SK-N-SH (cell line): ENCODE measurements at regions not wholly inside any gene's neighbourhood (a gene's known extent, or its start where the extent isn't known, plus 50 kb on each side); places are given as distances from the start of the nearest gene placed in this dataset.

Experiments
- CTCF ChIA-PET: fragments of 300-600, 350-600 bp; formaldehyde crosslinking; extraction: SDS; loops from one replicate; lab custom pipeline; 2021; lab: Yijun Ruan, JAX
- POLR2A ChIA-PET: fragments of 350-600 bp; sonication (Branson Sonifier 250); formaldehyde crosslinking; extraction: SDS; loops from one replicate; lab custom pipeline; 2020; ENCODE audit warnings: antibody characterized with exemption, inconsistent platforms; lab: Yijun Ruan, JAX
- DNase-seq: peaks from one replicate; pipeline ENCODE4 v3.0.0; 2012
- H2AFZ ChIP-seq: fragments of 200-600 bp; sonication (generic); 2 replicates; pipeline ENCODE4 v1.8.1; 2016; ENCODE audit warnings: antibody characterized with exemption, mild to moderate bottlenecking, low read depth
- H3F3A ChIP-seq: fragments of 200-600 bp; sonication (generic); replicated peaks from 2 replicates; pipeline ENCODE3; 2016; ENCODE audit warnings: antibody characterized with exemption, mild to moderate bottlenecking; ENCODE audit not compliant: insufficient read depth
- H3K27ac ChIP-seq, 2 experiments: fragments of 200-500 bp in 1 of 2; fragments of 200-600 bp in 1 of 2; sonication (Bioruptor generic) in 1 of 2; sonication (generic), shearing (Covaris generic) in 1 of 2; 2 replicates each; pipeline versions ENCODE4 v1.5.1 to v1.6.1; 2014 to 2016; ENCODE audit warnings: low read depth in 2 of 2, inconsistent platforms in 1 of 2, low read length in 1 of 2, mild to moderate bottlenecking in 1 of 2, mixed read lengths in 1 of 2
- H3K27me3 ChIP-seq: fragments of 200-600 bp; sonication (generic), shearing (Covaris generic); 2 replicates; pipeline ENCODE4 v1.6.1; 2016; ENCODE audit warnings: mixed run types; ENCODE audit not compliant: insufficient read depth
- H3K36me3 ChIP-seq, 2 experiments: fragments of 200-500 bp in 1 of 2; fragments of 200-600 bp in 1 of 2; sonication (Bioruptor generic) in 1 of 2; sonication (generic) in 1 of 2; replicated peaks in 1 of 2; 2 replicates each; pipeline versions ENCODE3 to v1.5.1; 2014 to 2016; ENCODE audit warnings: low read length in 1 of 2, mild to moderate bottlenecking in 1 of 2; ENCODE audit not compliant: insufficient read depth in 2 of 2, control insufficient read depth in 1 of 2
- H3K4me1 ChIP-seq, 2 experiments: fragments of 200-500 bp in 1 of 2; fragments of 200-600 bp in 1 of 2; sonication (Bioruptor generic) in 1 of 2; sonication (generic), shearing (Covaris generic) in 1 of 2; 2 replicates each; pipeline versions ENCODE4 v1.5.1 to v1.6.1; 2014 to 2016; ENCODE audit warnings: low read depth in 1 of 2, low read length in 1 of 2, mixed run types in 1 of 2; ENCODE audit not compliant: insufficient read depth in 2 of 2, control insufficient read depth in 1 of 2
- H3K4me2 ChIP-seq: fragments of 200-600 bp; sonication (generic), shearing (Covaris generic); 2 replicates; pipeline ENCODE4 v1.6.1; 2017; ENCODE audit warnings: mixed run types
- H3K4me3 ChIP-seq, 2 experiments: fragments of 200-500 bp in 1 of 2; fragments of 200-600 bp in 1 of 2; sonication (Bioruptor generic) in 1 of 2; sonication (generic), shearing (Covaris generic) in 1 of 2; 2 replicates each; pipeline versions ENCODE4 v1.5.1 to v1.8.1; 2014 to 2016; ENCODE audit warnings: low read depth in 2 of 2, inconsistent platforms in 1 of 2, low read length in 1 of 2, mild to moderate bottlenecking in 1 of 2, mixed read lengths in 1 of 2, moderate library complexity in 1 of 2
- H3K79me2 ChIP-seq: fragments of 200-600 bp; sonication (generic); 2 replicates; pipeline ENCODE4 v1.8.1; 2017; ENCODE audit warnings: mild to moderate bottlenecking; ENCODE audit not compliant: insufficient read depth
- H3K9ac ChIP-seq: fragments of 200-600 bp; sonication (generic); 2 replicates; pipeline ENCODE4 v1.6.1; 2017; ENCODE audit warnings: mixed run types
- H3K9me2 ChIP-seq: fragments of 200-600 bp; sonication (generic); 2 replicates; pipeline ENCODE4 v1.6.1; 2017; ENCODE audit warnings: mixed run types
- H3K9me3 ChIP-seq: fragments of 200-600 bp; sonication (generic); 2 replicates; pipeline ENCODE4 v1.6.1; 2017; ENCODE audit warnings: mixed run types, mild to moderate bottlenecking, moderate library complexity
- H4K20me1 ChIP-seq: fragments of 200-600 bp; sonication (generic); 2 replicates; pipeline ENCODE4 v1.6.1; 2017; ENCODE audit warnings: mild to moderate bottlenecking, mixed run types; ENCODE audit not compliant: insufficient read depth
- CHD2 ChIP-seq: fragments of 150-350 bp; IDR thresholded peaks from 2 replicates; pipeline ENCODE4 v1.6.1; 2018; ENCODE audit warnings: low read length; ENCODE audit not compliant: partially characterized antibody
- ELF1 ChIP-seq: IDR thresholded peaks from 2 replicates; pipeline ENCODE4 v1.4.0; 2012
- EP300 ChIP-seq, 2 experiments: IDR thresholded peaks; 2 replicates each; pipeline versions ENCODE4 v1.4.0 to v1.6.1; 2012; ENCODE audit warnings: borderline replicate concordance in 1 of 2, low read depth in 1 of 2, low read length in 1 of 2
- FOSL2 ChIP-seq: IDR thresholded peaks from 2 replicates; pipeline ENCODE4 v1.4.0; 2012; ENCODE audit warnings: low read depth, mild to moderate bottlenecking, moderate library complexity, borderline replicate concordance
- FOXJ3 ChIP-seq: sonication (generic); formaldehyde crosslinking; IDR thresholded peaks from 2 replicates; pipeline ENCODE4 v1.5.1; 2020; ENCODE audit warnings: mild to moderate bottlenecking, missing genetic modification reagents
- JUND ChIP-seq: IDR thresholded peaks from 2 replicates; pipeline ENCODE4 v1.4.0; 2012
- MEF2A ChIP-seq: IDR thresholded peaks from 2 replicates; pipeline ENCODE4 v1.4.0; 2012; ENCODE audit warnings: low read depth, borderline replicate concordance
- MXI1 ChIP-seq: IDR thresholded peaks from 2 replicates; pipeline ENCODE4 v1.6.1; 2012; ENCODE audit warnings: mild to moderate bottlenecking, low read depth, low read length, improper control_type of control experiment
- NRF1 ChIP-seq: IDR thresholded peaks from 2 replicates; pipeline ENCODE4 v1.6.1; 2012; ENCODE audit warnings: low read depth, mild to moderate bottlenecking, low read length
- SIN3A ChIP-seq: IDR thresholded peaks from 2 replicates; pipeline ENCODE4 v1.6.1; 2012; ENCODE audit warnings: low read depth, mild to moderate bottlenecking, low read length, moderate library complexity, borderline replicate concordance
- TCF12 ChIP-seq: IDR thresholded peaks from 2 replicates; pipeline ENCODE4 v1.4.0; 2012
- TEAD4 ChIP-seq: IDR thresholded peaks from 2 replicates; pipeline ENCODE4 v1.4.0; 2012; ENCODE audit warnings: mild to moderate bottlenecking, borderline replicate concordance; ENCODE audit not compliant: insufficient read depth
- YY1 ChIP-seq: IDR thresholded peaks from 2 replicates; pipeline ENCODE4 v1.4.0; 2012; ENCODE audit warnings: low read depth, mild to moderate bottlenecking
- WGBS: methylation state at CpG from one replicate; pipeline ENCODE4 v1.1.6; 2017; ENCODE audit warnings: low lambda C conversion rate; 5-methylcytosine and 5-hydroxymethylcytosine counted together
- TF ChIP-seq, protein P1 (sequence below): IDR thresholded peaks from 2 replicates; pipeline ENCODE4 v1.6.1; 2012; ENCODE audit warnings: mild to moderate bottlenecking, low read depth, low read length, moderate library complexity
- TF ChIP-seq, protein P2 (sequence below): fragments of 150-350 bp; IDR thresholded peaks from 2 replicates; pipeline ENCODE4 v1.6.1; 2017; ENCODE audit warnings: antibody characterized with exemption, low read length, low read depth, borderline replicate concordance
- TF ChIP-seq, protein P3 (sequence below): fragments of 200-600 bp; sonication (generic); IDR thresholded peaks from 2 replicates; pipeline ENCODE4 v1.6.1; 2017; ENCODE audit warnings: antibody characterized with exemption, mild to moderate bottlenecking, moderate library complexity
- TF ChIP-seq, protein P4 (sequence below): fragments of 150-350 bp; IDR thresholded peaks from 2 replicates; pipeline ENCODE4 v1.6.1; 2016; ENCODE audit warnings: mild to moderate bottlenecking, low read depth, low read length
- TF ChIP-seq, protein P5 (sequence below): IDR thresholded peaks from 2 replicates; pipeline ENCODE4 v1.4.0; 2012; ENCODE audit warnings: low read depth, borderline replicate concordance

DNA sequence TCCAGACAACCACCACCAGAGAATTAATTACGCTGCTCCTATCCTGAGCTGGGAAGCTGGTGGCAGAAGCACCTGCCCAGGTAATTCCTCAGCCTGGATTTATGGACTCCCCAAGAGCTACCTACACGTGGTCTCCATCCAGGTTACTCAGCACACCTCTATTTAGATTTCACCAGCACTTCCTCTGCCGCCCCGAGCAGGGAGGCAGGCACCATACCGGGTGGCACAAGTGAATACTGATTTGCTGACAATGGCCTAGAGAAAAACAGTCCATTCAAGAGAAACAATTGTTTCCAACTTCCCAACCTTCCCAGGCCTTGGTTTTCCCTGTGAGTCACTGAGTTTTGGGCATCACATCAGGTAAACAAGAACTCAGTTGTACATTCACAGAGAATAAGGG lies 134.3 kb downstream of the MATN1 start (continued):
- TF ChIP-seq, protein P1, sequence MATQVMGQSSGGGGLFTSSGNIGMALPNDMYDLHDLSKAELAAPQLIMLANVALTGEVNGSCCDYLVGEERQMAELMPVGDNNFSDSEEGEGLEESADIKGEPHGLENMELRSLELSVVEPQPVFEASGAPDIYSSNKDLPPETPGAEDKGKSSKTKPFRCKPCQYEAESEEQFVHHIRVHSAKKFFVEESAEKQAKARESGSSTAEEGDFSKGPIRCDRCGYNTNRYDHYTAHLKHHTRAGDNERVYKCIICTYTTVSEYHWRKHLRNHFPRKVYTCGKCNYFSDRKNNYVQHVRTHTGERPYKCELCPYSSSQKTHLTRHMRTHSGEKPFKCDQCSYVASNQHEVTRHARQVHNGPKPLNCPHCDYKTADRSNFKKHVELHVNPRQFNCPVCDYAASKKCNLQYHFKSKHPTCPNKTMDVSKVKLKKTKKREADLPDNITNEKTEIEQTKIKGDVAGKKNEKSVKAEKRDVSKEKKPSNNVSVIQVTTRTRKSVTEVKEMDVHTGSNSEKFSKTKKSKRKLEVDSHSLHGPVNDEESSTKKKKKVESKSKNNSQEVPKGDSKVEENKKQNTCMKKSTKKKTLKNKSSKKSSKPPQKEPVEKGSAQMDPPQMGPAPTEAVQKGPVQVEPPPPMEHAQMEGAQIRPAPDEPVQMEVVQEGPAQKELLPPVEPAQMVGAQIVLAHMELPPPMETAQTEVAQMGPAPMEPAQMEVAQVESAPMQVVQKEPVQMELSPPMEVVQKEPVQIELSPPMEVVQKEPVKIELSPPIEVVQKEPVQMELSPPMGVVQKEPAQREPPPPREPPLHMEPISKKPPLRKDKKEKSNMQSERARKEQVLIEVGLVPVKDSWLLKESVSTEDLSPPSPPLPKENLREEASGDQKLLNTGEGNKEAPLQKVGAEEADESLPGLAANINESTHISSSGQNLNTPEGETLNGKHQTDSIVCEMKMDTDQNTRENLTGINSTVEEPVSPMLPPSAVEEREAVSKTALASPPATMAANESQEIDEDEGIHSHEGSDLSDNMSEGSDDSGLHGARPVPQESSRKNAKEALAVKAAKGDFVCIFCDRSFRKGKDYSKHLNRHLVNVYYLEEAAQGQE, result no peak

DNA sequence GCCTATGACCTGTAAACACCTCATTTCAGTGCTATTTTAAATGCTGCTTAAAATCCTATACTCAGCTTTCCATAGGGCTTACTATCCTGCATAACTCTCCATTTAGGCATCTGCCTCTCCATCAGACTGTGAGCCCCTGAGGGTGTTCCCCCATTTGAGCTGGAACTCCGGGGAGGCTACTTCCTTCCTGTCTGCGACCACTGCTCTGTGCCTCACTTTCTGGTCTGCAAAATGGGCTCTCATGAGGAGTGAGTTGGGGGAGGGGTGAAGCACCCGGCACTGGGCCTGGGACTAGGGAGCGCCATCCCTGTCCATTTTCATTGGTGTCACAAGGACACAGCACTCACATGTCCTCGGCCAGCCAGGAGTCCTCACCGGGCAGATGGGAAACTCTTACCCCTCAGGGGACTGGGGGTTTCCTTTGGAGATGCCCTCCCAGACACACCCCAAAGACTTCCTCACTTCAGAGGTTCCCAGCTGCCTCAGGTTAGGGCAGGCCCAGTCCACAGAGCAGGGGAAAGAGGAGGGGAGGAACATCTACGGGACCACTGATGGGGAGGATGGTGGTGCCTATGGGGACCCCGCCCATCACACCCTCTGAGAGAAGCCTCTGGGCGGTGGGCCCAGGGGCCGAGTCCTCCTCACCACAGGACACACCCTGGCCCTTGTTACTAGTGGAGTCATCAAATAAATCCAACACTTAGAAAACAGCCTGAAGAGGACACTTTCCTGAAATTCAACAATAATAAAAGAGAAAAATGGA lies 134.9 kb downstream of the MATN1 start:
- no peak overlapping the region for H3K4me2 ChIP-seq

More for the DNA sequence above, 134.9 kb downstream of the MATN1 start:
- H3K79me2 ChIP-seq, result no peaks in the 10 kb centered on the region
- no peak overlapping the region for H3K9ac ChIP-seq
- no peaks in the 10 kb centered on the region for H3K36me3 ChIP-seq
- no peak overlapping the region for H3K4me3 ChIP-seq
- WGBS, result 21% methylated on average over 10 of the region's 10 CpGs
- no peak overlapping the region for H2AFZ ChIP-seq
- H3K4me1 ChIP-seq, result no peaks in the 10 kb centered on the region
- no peaks in the 10 kb centered on the region for H3K9me3 ChIP-seq
- no peak for DNase-seq
- H3F3A ChIP-seq, result no peaks in the 10 kb centered on the region
- ChIA-PET POLR2A (no interaction called here), CTCF (no interaction called here)
- TF ChIP-seq MEF2A (no peak), TCF12 (no peak), FOSL2 (no peak), CHD2 (no peak), YY1 (no peak), EP300 (IDR thresholded peaks at IDR 0.05; ENCODE audit: borderline replicate concordance in 1 of 2, low read depth in 1 of 2, low read length in 1 of 2) (no peak), JUND (no peak), NRF1 (no peak), MXI1 (no peak), SIN3A (no peak), ELF1 (no peak), TEAD4 (no peak), FOXJ3 (no peak)
- TF ChIP-seq, protein P2, sequence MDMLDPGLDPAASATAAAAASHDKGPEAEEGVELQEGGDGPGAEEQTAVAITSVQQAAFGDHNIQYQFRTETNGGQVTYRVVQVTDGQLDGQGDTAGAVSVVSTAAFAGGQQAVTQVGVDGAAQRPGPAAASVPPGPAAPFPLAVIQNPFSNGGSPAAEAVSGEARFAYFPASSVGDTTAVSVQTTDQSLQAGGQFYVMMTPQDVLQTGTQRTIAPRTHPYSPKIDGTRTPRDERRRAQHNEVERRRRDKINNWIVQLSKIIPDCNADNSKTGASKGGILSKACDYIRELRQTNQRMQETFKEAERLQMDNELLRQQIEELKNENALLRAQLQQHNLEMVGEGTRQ, result no peak
- TF ChIP-seq, protein P3, sequence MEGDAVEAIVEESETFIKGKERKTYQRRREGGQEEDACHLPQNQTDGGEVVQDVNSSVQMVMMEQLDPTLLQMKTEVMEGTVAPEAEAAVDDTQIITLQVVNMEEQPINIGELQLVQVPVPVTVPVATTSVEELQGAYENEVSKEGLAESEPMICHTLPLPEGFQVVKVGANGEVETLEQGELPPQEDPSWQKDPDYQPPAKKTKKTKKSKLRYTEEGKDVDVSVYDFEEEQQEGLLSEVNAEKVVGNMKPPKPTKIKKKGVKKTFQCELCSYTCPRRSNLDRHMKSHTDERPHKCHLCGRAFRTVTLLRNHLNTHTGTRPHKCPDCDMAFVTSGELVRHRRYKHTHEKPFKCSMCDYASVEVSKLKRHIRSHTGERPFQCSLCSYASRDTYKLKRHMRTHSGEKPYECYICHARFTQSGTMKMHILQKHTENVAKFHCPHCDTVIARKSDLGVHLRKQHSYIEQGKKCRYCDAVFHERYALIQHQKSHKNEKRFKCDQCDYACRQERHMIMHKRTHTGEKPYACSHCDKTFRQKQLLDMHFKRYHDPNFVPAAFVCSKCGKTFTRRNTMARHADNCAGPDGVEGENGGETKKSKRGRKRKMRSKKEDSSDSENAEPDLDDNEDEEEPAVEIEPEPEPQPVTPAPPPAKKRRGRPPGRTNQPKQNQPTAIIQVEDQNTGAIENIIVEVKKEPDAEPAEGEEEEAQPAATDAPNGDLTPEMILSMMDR, result no peak
- TF ChIP-seq, protein P4, sequence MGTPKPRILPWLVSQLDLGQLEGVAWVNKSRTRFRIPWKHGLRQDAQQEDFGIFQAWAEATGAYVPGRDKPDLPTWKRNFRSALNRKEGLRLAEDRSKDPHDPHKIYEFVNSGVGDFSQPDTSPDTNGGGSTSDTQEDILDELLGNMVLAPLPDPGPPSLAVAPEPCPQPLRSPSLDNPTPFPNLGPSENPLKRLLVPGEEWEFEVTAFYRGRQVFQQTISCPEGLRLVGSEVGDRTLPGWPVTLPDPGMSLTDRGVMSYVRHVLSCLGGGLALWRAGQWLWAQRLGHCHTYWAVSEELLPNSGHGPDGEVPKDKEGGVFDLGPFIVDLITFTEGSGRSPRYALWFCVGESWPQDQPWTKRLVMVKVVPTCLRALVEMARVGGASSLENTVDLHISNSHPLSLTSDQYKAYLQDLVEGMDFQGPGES, result no peak
- TF ChIP-seq, protein P5, sequence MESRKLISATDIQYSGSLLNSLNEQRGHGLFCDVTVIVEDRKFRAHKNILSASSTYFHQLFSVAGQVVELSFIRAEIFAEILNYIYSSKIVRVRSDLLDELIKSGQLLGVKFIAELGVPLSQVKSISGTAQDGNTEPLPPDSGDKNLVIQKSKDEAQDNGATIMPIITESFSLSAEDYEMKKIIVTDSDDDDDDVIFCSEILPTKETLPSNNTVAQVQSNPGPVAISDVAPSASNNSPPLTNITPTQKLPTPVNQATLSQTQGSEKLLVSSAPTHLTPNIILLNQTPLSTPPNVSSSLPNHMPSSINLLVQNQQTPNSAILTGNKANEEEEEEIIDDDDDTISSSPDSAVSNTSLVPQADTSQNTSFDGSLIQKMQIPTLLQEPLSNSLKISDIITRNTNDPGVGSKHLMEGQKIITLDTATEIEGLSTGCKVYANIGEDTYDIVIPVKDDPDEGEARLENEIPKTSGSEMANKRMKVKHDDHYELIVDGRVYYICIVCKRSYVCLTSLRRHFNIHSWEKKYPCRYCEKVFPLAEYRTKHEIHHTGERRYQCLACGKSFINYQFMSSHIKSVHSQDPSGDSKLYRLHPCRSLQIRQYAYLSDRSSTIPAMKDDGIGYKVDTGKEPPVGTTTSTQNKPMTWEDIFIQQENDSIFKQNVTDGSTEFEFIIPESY, result no peak
- H3K27me3 ChIP-seq, result no peaks in the 10 kb centered on the region
- no peak overlapping the region for H3K27ac ChIP-seq
- no peaks in the 10 kb centered on the region for H4K20me1 ChIP-seq
- no peaks in the 10 kb centered on the region for H3K9me2 ChIP-seq
